Loucy (cell line): ENCODE measurements at regions not wholly inside any gene's neighbourhood (a gene's known extent, or its start where the extent isn't known, plus 50 kb on each side); places are given as distances from the start of the nearest gene placed in this dataset.

Source experiments
- H2AFZ ChIP-seq: fragments of 200-600 bp; sonication (generic); 2 replicates; pipeline ENCODE4 v1.6.0; 2016; ENCODE audit warnings: antibody characterized with exemption, mild to moderate bottlenecking, low read length, moderate library complexity
- H3F3A ChIP-seq: fragments of 200-600 bp; 2 replicates; pipeline ENCODE4 v1.6.0; 2016; ENCODE audit warnings: antibody characterized with exemption, low read depth, mild to moderate bottlenecking
- H3K27me3 ChIP-seq: fragments of 200-600 bp; sonication (generic); 2 replicates; pipeline ENCODE4 v1.6.1; 2014; ENCODE audit warnings: low read length, mild to moderate bottlenecking; ENCODE audit not compliant: insufficient read depth, poor library complexity, severe bottlenecking
- H3K36me3 ChIP-seq: fragments of 200-600 bp; sonication (generic); 2 replicates; pipeline ENCODE4 v1.6.1; 2016; ENCODE audit warnings: low read length; ENCODE audit not compliant: insufficient read depth
- H3K4me1 ChIP-seq: fragments of 200-600 bp; sonication (generic); 2 replicates; pipeline ENCODE4 v1.5.1; 2014; ENCODE audit warnings: low read length, mild to moderate bottlenecking; ENCODE audit not compliant: insufficient read depth, poor library complexity, severe bottlenecking
- H3K4me2 ChIP-seq: fragments of 200-600 bp; sonication (generic); 2 replicates; pipeline ENCODE4 v1.6.0; 2014; ENCODE audit warnings: antibody characterized with exemption, low read length, low read depth, mild to moderate bottlenecking; ENCODE audit not compliant: poor library complexity, severe bottlenecking
- H3K4me3 ChIP-seq: fragments of 200-600 bp; sonication (generic); 2 replicates; pipeline ENCODE4 v1.5.1; 2014; ENCODE audit warnings: low read length, mild to moderate bottlenecking, mixed read lengths; ENCODE audit not compliant: poor library complexity, severe bottlenecking
- H3K79me2 ChIP-seq: fragments of 200-600 bp; sonication (generic); 2 replicates; pipeline ENCODE4 v1.6.1; 2014; ENCODE audit warnings: low read length; ENCODE audit not compliant: insufficient read depth
- H3K9ac ChIP-seq: fragments of 200-600 bp; sonication (generic); 2 replicates; pipeline ENCODE4 v1.6.0; 2014; ENCODE audit warnings: mild to moderate bottlenecking, low read depth, low read length, moderate library complexity; ENCODE audit not compliant: poor library complexity, severe bottlenecking
- H3K9me2 ChIP-seq: fragments of 200-600 bp; sonication (generic); replicated peaks from 2 replicates; pipeline ENCODE4 v1.6.1; 2016; ENCODE audit warnings: low read depth, low read length, mixed read lengths
- H3K9me3 ChIP-seq: fragments of 200-600 bp; sonication (generic); 2 replicates; pipeline ENCODE4 v1.6.1; 2014; ENCODE audit warnings: mild to moderate bottlenecking, antibody characterized with exemption, low read length, low read depth; ENCODE audit not compliant: insufficient read depth
- H4K20me1 ChIP-seq: fragments of 200-600 bp; sonication (generic); 2 replicates; pipeline ENCODE4 v1.6.0; 2014; ENCODE audit warnings: antibody characterized with exemption, low read length, mild to moderate bottlenecking; ENCODE audit not compliant: insufficient read depth, poor library complexity, severe bottlenecking
- CTCF ChIP-seq: fragments of 200-600 bp; sonication (generic); conservative IDR thresholded peaks from 2 replicates; pipeline ENCODE4 v1.5.1; 2014; ENCODE audit warnings: mild to moderate bottlenecking, antibody characterized with exemption, low read length
- EZH2phosphoT487 ChIP-seq: fragments of 200-600 bp; IDR thresholded peaks from 2 replicates; pipeline ENCODE4 v1.6.1; 2018; ENCODE audit warnings: antibody characterized with exemption, mild to moderate bottlenecking, moderate library complexity, borderline replicate concordance

GRCh38 chr14:28130610-28131284 is 635.8 kb upstream of the FOXG1 start:
- Histone ChIP-seq H3K9me3 (no peaks in the 10 kb centered on the region), H3K4me1 (no peaks in the 10 kb centered on the region), H3K9me2 (no peaks in the 10 kb centered on the region), H3K27me3 (no peaks in the 10 kb centered on the region), H3K4me2 (no peak overlapping the region), H3K79me2 (no peaks in the 10 kb centered on the region), H3K9ac (no peak overlapping the region), H3F3A (no peaks in the 10 kb centered on the region), H3K4me3 (no peak overlapping the region), H2AFZ (no peak overlapping the region), H3K36me3 (no peaks in the 10 kb centered on the region), H4K20me1 (no peaks in the 10 kb centered on the region)
- TF ChIP-seq CTCF, result no peak
- TF ChIP-seq EZH2phosphoT487, result no peak

GRCh38 chr14:28138341-28138740 is 628.2 kb upstream of the FOXG1 start:
- Histone ChIP-seq H3K9ac (no peak overlapping the region), H3K9me2 (no peaks in the 10 kb centered on the region), H3K27me3 (no peaks in the 10 kb centered on the region), H2AFZ (no peak overlapping the region), H3F3A (no peaks in the 10 kb centered on the region), H3K4me1 (no peaks in the 10 kb centered on the region), H3K9me3 (no peaks in the 10 kb centered on the region), H4K20me1 (no peaks in the 10 kb centered on the region), H3K4me2 (no peak overlapping the region), H3K79me2 (no peaks in the 10 kb centered on the region), H3K4me3 (no peak overlapping the region), H3K36me3 (no peaks in the 10 kb centered on the region)
- TF ChIP-seq CTCF (no peak), EZH2phosphoT487 (no peak)

GRCh38 chr14:28141662-28142061 is 624.9 kb upstream of the FOXG1 start:
- Histone ChIP-seq H3K9me2 (no peaks in the 10 kb centered on the region), H3K4me3 (no peak overlapping the region), H3K79me2 (no peaks in the 10 kb centered on the region), H3K4me2 (no peak overlapping the region), H2AFZ (no peak overlapping the region), H3K4me1 (no peaks in the 10 kb centered on the region), H3K27me3 (no peaks in the 10 kb centered on the region), H3K36me3 (no peaks in the 10 kb centered on the region), H3K9ac (no peak overlapping the region), H4K20me1 (no peaks in the 10 kb centered on the region), H3K9me3 (no peaks in the 10 kb centered on the region), H3F3A (no peaks in the 10 kb centered on the region)
- TF ChIP-seq EZH2phosphoT487, result no peak
- TF ChIP-seq CTCF, result no peak
